COLO668 (cell line): ENCODE measurements at regions not wholly inside any gene's neighbourhood (a gene's known extent, or its start where the extent isn't known, plus 50 kb on each side); places are given as distances from the start of the nearest gene placed in this dataset.
"Not testable (repeated sequence)": the region's sequence is repeated elsewhere in the genome, so short reads cannot be mapped to it uniquely, and the experiment has no call there.

Experiments
- DNase-seq: peaks from one replicate; lab custom pipeline; 2025; ENCODE audit not compliant: unreplicated experiment; lab: John Stamatoyannopoulos, UW

GRCh38 chr10:53664282-53665019, 891.9 kb upstream of the MBL2 start:
- no peak for DNase-seq

DNA sequence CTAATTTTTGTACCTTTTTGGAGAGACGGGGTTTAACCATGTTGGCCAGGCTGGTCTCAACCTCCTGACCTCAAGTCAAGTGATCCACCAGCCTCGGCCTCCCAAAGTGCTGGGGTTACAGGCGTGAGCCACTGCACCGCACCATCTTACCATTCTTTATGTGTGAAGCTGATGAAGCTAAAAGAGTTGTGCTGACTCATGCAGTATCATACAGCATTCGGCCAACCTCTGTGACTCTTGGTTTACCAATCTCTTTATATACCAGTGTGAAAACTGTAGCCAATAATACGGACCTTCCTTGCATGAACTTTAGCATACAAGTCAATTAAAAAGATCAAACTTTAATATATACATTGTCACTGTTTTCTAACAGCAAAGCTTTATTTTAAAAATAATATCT, 878.2 kb upstream of the MBL2 start:
- no peak for DNase-seq

- not testable (repeated sequence) for DNase-seq
These were observed 874.6 kb upstream of the MBL2 start for GRCh38 chr10:53647221-53647620.

DNA sequence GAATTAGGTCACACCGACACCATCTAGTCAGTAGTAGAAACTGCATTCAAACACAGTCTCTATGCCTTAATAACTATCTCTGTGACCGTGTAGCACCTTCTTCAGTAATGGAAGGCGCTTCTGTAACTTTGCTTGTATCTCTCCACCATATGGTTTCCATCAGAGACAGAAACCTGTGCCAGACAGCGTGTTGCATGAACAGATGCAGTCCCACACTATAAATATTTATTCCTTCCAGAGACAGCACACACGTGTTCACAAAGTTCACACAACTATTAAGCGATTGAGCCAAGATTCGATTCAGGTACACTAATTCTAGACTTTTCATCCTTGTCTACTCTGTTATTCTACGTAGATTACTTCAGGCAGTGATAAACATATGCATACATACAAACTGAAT, 873.9 kb upstream of the MBL2 start:
- no peak for DNase-seq

DNA sequence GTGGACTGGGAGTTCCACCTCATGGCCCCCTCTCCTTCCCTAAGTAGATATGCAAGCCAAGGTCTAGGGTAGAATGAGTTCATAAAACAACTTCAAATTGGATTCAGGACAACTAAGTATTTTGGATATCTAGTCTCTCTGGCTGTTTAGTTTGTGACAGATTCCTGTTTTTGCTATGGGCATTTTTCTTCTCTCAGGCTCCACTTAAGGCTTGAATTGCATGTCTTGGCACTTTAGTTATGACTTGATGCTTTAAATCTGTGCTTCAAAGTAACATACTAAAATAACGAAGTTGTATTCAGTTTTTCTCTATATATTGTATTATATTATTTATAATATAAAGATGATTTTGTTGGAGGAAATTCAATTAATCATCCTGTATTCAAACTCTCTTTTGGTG, 873.4 kb upstream of the MBL2 start:
- no peak for DNase-seq

DNA sequence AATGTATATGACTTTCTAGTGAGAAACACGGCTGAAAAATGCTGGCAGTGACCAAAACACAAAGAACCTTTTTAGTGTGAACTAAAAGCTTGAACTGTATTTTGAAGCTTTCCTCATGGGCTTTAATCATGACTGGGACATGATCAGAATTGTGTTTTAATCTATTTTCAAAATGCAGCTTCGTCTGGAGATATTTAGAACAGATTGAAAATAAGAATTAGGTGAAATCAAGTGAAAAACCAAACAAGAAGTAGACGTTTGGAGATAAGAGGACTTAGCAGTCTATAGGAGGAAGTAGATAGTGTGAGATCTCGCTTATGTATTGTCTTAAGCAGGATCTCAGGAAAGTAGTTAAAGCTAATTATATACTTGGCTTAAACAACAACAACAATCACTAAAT, 865.4 kb upstream of the MBL2 start:
- no peak for DNase-seq

- DNase-seq = no peak
These were observed 852.1 kb upstream of the MBL2 start for GRCh38 chr10:53624722-53625121.

DNA sequence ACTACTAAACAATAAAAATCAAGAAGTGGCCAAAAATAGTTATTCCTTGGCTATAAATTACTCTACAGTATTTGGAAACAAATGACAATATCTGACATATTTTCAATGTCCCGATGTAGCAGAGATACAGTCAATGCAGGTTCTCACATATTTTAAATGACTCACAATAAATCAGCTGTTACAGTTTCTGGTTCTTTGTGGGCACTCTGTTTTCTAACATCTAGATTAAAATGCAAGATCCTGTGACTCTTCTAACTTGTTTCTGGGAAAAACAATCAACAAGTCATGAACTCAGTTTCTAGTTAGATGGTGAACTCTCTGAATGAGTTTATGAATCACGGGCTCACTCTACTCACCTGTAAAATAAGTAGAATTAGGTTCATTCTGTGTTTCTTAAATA, 849.6 kb upstream of the MBL2 start:
- no peak for DNase-seq

DNA sequence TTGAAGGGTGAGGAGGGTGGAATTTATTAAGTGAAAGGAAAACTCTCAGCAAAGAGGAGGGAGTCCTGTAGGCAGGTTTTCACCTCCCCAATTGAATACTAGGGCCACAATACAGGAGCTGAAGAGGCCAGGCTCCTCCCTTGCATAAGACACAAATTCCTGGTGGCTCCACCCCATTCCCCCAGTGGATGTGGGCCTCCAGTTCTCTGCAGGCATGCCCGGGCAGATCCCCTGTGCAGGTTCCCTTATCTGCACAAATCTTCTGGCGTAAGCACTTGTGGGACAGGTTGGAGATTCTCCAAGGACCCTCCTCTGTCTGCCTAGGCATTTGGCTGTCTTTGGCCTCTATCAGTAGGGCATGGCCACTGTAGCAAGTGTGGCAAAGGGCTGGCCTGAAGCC, 847.1 kb upstream of the MBL2 start:
- no peak for DNase-seq

DNA sequence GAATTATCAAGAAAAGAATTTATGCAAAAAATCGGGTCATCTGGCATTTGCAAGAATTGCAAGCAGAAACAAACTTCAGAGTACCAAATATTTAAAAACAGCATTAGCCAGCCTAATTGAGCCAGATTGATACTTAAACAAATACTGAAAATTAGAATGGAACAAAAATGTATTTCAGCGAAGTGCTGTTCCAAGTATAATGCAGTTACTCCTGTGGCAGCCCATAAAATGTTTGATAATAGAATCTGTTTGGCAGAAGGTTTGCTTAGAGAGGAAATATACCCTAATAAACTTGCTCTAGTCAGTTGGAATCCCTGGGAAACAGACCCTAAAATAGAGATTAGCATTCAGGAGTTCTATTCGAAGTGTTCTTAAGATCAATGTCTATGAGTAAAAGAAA, 835.1 kb upstream of the MBL2 start:
- DNase-seq = no peak

GRCh38 chr10:53606981-53607380, 834.4 kb upstream of the MBL2 start:
- DNase-seq = no peak

GRCh38 chr10:53601260-53601875, 828.8 kb upstream of the MBL2 start:
- peak; percentile 0 for DNase-seq

GRCh38 chr10:53598914-53599313, 826.3 kb upstream of the MBL2 start:
- DNase-seq = no peak

DNA sequence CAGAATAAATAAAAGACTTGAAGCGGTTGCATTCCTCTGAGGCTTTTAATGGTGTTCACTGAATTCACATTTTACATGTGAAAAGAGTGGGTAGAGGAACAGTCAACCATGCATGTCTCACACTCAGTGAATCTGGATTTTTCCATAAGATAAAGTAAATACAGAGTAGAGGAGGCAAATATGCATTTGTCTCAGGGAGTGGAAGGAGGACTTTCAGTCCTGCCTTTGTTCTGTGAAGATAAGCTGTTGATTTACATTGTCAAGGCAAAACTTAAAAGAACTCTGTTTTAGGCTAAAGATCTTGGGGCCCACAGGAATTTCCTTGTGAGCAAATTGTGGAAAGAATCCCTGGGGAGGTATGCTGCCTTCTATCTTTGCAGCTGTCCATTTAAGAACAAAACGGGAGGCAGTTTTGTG, 825.3 kb upstream of the MBL2 start:
- DNase-seq = no peak

- no peak for DNase-seq
These were observed 807.9 kb upstream of the MBL2 start for GRCh38 chr10:53580465-53580864.

- DNase-seq = no peak
These were observed 807.2 kb upstream of the MBL2 start for GRCh38 chr10:53579773-53580172.

- no peak for DNase-seq
These were observed 801.4 kb upstream of the MBL2 start for GRCh38 chr10:53574024-53574423.

- DNase-seq = no peak
These were observed 800.9 kb upstream of the MBL2 start for GRCh38 chr10:53573498-53573897.

DNA sequence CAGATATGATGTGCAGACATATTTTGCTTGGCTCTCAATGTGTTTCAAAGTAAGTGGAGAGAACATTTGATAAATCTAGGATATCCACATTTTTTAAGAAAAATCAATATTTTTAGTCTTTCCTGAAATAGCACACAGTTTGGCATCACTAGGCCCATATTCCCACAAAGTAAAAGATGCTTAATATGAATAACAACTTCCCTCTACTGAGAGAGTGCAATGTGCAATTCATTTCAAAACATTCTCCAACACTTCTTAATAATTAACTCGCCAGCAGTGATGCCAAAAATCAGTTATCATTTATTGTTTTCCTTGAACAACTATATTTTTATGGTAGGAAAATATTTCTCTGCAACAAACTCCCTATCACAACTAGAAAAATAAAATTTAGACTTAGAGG, 800.2 kb upstream of the MBL2 start:
- DNase-seq = no peak

DNA sequence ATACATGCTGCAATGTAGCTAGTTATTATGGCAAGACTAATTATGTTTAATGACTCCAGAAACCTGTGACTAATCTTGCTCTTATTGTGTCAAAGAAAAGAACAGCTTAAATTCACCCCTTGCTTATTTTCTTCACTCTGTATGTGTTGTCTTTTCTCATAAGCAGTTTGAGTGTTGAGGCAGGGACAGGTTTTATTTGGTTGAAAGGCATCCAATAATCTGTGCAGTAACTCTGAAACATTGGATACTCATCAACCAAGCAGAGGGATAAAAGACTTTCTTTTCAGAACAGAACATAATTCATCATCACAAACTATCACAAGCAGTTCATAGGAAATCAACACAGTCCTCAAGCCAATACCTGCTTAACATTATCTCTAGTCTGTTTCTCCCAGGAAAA, 797.6 kb upstream of the MBL2 start:
- no peak for DNase-seq

DNA sequence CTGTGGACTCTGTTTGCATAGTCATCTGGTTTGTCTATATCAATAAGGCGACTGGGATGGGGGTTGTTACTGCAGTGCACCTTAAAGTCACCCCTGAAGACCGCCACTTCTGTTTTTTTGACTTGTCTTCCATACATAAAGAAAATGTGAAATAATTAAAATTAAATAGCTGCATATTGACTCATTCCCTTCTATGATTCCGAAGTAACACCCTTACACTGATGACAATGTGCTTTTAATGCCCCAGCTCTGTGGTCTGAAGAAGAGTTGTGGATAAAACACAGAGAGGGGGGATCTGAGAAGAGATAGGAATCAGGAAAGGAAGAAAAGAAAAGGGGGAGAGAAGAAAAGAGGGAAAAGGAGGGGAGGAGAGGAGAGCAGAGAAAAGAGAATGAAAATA, 796.9 kb upstream of the MBL2 start:
- DNase-seq = no peak

DNA sequence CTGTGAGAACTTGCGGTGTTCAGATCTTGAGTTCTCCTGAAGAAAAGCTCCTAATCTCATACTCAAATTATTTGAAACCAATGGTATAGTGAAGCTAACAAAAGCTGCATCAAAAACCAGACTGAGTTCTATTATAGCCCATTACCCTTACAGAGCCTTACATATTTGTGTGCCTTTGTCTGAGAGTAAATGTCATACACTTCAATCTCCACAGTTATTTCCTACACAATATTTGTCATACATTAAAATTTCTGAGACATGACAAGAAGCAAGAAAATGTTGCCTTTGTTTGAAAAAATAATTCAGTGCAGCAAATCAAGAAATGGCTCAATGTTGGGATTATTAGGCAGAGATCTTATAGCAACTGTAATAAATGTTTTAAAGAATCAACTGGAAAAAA, 776.1 kb upstream of the MBL2 start:
- no peak for DNase-seq

GRCh38 chr10:53547364-53547763, 774.8 kb upstream of the MBL2 start:
- DNase-seq = no peak
